GM06990 (cell line): ENCODE measurements at regions not wholly inside any gene's neighbourhood (a gene's known extent, or its start where the extent isn't known, plus 50 kb on each side); places are given as distances from the start of the nearest gene placed in this dataset.
A peak's percentile ranks its signal among the peaks of the same experiment; 100 is the strongest.
"Not testable (repeated sequence)": the region's sequence is repeated elsewhere in the genome, so short reads cannot be mapped to it uniquely, and the experiment has no call there.

Experiments
- DNase-seq: peaks from one replicate; pipeline ENCODE4 v3.0.0-alpha.2; 2011; ENCODE audit not compliant: insufficient read length; ENCODE audit errors: extremely low read depth
- H3K27me3 ChIP-seq: replicated peaks from 2 replicates; pipeline ENCODE4 v1.6.0; 2011; ENCODE audit warnings: low read length; ENCODE audit not compliant: control insufficient read depth, insufficient read depth
- H3K36me3 ChIP-seq: 2 replicates; pipeline ENCODE4 v1.5.1; 2011; ENCODE audit warnings: low read length; ENCODE audit not compliant: control insufficient read depth, insufficient read depth
- H3K4me3 ChIP-seq: replicated peaks from 2 replicates; pipeline ENCODE4 v1.5.1; 2011; ENCODE audit warnings: low read depth, mild to moderate bottlenecking, control low read depth, low read length
- TF ChIP-seq, protein P1 (sequence below): IDR thresholded peaks from 2 replicates; pipeline ENCODE4 v1.5.1; 2011; ENCODE audit warnings: low read length, control low read depth, mild to moderate bottlenecking, inconsistent platforms; ENCODE audit not compliant: insufficient read depth, poor library complexity, severe bottlenecking

DNA sequence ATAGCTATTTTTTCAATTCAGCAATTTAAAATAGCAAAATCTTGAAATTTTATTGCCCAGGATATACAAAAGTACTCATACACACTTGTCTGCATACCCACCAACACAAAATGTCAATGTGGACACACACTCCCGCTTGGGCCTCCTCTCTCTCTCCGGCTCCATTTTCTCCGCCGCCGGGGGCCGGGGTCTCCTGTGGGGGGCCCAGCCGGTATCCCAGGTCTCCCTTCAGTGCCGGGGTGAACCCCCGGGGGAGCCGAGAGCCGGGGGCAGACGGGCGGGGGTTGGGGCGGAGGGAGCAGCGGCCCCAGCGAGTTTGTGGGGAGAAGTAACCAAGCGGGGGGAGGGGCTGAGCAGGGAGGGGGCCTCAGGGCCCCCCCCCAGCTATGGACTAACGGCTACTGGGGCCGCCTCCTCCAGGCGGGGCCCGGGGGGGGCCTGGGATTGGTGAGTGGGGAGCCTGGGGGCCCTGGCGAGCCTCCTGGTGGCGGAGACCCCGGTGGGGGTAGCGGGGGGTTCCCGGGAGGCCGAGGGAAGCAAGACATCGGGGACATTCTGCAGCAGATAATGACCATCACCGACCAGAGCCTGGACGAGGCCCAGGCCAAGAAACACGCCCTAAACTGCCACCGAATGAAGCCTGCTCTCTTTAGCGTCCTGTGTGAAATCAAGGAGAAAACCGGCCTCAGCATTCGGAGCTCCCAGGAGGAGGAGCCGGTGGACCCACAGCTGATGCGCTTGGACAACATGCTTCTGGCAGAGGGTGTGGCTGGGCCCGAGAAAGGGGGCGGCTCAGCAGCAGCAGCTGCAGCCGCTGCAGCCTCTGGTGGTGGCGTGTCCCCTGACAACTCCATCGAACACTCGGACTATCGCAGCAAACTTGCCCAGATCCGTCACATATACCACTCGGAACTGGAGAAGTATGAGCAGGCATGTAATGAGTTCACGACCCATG is 56.6 kb downstream of the CHST2 start:
- not testable (repeated sequence) for DNase-seq, H3K4me3 ChIP-seq, H3K36me3 ChIP-seq, H3K27me3 ChIP-seq

- peak; percentile 35 for DNase-seq
- H3K27me3 ChIP-seq, H3K36me3 ChIP-seq, H3K4me3 ChIP-seq: not testable (repeated sequence)
Observed at GRCh38 chr3:143177965-143178364, 58.4 kb downstream of the CHST2 start.

DNA sequence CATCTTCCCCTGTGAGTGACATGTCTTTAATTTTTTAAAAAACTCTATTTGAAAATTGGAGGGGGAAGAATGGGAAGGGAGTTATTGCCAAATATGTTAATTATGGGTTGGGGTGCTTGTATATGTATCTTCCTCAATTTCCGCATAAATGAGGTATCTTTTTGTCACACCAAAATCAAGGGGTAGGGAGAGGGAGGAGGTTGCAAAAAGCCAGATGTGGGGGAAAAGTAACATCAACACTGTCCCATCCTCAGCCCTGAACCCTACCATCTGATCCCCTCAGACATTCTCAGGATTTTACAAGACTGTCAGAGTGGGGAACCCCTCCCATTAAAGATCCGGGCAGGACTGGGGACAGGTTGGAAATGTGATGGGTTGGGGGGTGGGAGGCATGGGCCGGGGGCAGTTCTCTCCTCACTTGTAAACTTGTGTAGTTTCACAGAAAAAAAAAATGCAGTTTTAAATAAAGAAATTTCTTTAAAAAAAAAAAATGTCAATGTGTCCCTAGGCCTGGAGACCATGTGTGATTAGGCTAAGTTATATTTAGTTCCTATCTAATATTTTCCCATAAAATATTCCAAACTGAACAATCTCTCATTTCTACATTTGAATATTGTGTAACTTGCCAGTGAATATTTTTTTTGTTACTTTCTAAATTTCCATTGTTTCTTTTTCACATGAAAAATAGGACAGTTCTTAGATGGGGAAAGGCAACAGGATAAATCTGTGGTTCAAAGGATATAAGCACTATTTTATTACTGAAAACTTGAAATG is 59.4 kb downstream of the CHST2 start:
- DNase-seq, H3K4me3 ChIP-seq, H3K27me3 ChIP-seq, H3K36me3 ChIP-seq: not testable (repeated sequence)

DNA sequence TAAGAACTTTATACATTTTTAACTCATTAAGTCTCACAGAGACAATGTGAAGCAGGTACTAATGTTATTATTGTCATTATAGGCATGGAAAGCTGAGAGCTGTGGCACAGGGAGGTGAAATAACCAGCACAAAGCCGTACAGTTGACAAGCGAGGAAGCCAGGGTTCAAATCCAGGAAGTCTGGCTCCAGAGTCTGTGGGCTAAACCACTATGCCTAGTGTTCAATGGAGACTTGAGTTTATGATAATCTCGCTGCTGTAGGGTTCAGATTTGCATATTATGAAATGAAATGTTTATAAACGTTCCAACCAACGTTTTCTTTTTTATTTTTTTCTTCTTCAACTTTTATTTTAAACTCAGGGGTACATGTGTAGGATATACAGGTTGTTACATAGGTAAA is 60.0 kb downstream of the CHST2 start:
- Histone ChIP-seq H3K36me3 (no peaks in the 10 kb centered on the region), H3K4me3 (no peak overlapping the region)
- no peak for DNase-seq

GRCh38 chr3:143180860-143181259 is 61.3 kb downstream of the CHST2 start:
- not testable (repeated sequence) for H3K27me3 ChIP-seq, H3K36me3 ChIP-seq, H3K4me3 ChIP-seq, DNase-seq

More for the DNA sequence above, 60.0 kb downstream of the CHST2 start:
- TF ChIP-seq, protein P1, sequence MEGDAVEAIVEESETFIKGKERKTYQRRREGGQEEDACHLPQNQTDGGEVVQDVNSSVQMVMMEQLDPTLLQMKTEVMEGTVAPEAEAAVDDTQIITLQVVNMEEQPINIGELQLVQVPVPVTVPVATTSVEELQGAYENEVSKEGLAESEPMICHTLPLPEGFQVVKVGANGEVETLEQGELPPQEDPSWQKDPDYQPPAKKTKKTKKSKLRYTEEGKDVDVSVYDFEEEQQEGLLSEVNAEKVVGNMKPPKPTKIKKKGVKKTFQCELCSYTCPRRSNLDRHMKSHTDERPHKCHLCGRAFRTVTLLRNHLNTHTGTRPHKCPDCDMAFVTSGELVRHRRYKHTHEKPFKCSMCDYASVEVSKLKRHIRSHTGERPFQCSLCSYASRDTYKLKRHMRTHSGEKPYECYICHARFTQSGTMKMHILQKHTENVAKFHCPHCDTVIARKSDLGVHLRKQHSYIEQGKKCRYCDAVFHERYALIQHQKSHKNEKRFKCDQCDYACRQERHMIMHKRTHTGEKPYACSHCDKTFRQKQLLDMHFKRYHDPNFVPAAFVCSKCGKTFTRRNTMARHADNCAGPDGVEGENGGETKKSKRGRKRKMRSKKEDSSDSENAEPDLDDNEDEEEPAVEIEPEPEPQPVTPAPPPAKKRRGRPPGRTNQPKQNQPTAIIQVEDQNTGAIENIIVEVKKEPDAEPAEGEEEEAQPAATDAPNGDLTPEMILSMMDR: no peak
- H3K27me3 ChIP-seq: no peaks in the 10 kb centered on the region

- not testable (repeated sequence) for H3K4me3 ChIP-seq, H3K27me3 ChIP-seq, H3K36me3 ChIP-seq, DNase-seq
Observed at GRCh38 chr3:143181977-143182376, 62.4 kb downstream of the CHST2 start.

DNA sequence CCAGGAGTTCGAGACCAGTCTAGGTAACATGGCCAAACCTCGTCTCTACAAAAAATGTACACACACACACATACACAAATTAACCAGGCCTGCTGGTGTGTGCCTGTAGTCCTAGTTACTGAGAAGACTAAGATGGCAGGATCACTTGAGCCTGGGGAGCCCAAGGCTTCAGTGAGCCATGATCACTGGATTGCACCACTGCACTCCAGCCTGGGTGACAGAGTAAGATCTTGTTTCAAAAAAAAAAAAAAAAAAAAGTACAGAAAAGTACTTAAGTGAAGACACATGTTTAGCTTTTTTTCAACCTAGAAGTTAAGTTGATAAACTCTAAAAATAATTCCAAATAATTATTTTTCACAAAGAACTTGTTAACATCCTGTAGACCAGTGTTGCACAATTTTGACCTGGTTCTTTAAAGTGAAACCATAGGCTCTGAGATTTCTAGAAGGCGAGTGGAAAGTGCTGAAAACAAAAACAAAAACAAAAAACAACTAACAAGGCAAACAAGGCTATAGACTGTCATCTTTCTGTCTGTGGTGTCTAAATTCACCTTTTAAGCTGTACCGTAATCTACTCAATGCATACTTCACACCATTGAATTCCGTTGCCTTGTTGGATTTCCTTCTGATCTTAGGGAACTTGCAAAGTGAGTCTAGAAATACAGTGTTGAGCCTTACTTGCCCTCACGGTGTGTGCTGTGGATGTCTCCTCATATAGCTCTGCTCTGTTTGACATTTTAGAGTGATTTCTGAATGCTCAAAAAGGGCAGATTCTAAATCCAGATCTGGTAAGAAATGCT is 63.5 kb downstream of the CHST2 start:
- Histone ChIP-seq H3K4me3 (no peak overlapping the region), H3K27me3 (no peaks in the 10 kb centered on the region), H3K36me3 (no peaks in the 10 kb centered on the region)
- TF ChIP-seq, protein P1: no peak
- DNase-seq: no peak

DNA sequence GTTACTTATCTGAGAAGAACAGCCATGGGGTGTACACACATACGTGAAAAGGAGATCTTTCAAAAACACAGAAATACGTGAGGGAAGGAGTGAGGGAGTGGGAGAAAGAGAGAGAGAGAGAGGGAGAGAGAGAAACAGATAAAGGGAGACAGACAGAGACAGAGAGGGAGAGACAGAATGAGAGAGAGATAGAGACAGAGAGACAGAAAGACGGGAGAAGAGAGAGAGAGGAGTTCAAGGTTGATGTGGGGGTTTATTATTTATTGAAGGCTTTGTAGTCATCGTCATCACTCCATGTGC is 64.0 kb downstream of the CHST2 start:
- TF ChIP-seq, protein P1: no peak
- DNase-seq: no peak
- H3K4me3 ChIP-seq: no peak overlapping the region
- H3K36me3 ChIP-seq: no peaks in the 10 kb centered on the region
- no peaks in the 10 kb centered on the region for H3K27me3 ChIP-seq
